Karpas-422 (cell line): ENCODE measurements at regions not wholly inside any gene's neighbourhood (a gene's known extent, or its start where the extent isn't known, plus 50 kb on each side); places are given as distances from the start of the nearest gene placed in this dataset.

Experiments used
- DNase-seq: peaks from one replicate; pipeline ENCODE4 v3.0.0-alpha.2; 2015
- H2AFZ ChIP-seq: fragments of 200-600 bp; sonication (generic); 2 replicates; pipeline ENCODE4 v1.6.1; 2014; ENCODE audit warnings: antibody characterized with exemption, low read length, mixed read lengths
- H3K27ac ChIP-seq: fragments of 200-600 bp; sonication (generic); 2 replicates; pipeline ENCODE4 v1.5.1; 2014; ENCODE audit warnings: mild to moderate bottlenecking, low read length, moderate library complexity
- H3K27me3 ChIP-seq: fragments of 200-600 bp; sonication (generic); 2 replicates; pipeline ENCODE4 v1.6.1; 2014; ENCODE audit warnings: low read length, mixed read lengths
- H3K36me3 ChIP-seq: fragments of 200-600 bp; sonication (generic); 2 replicates; pipeline ENCODE4 v1.6.1; 2014; ENCODE audit warnings: low read length, mixed read lengths; ENCODE audit not compliant: insufficient read depth
- H3K4me1 ChIP-seq: fragments of 200-600 bp; sonication (generic); 2 replicates; pipeline ENCODE4 v1.6.1; 2014; ENCODE audit warnings: mild to moderate bottlenecking, low read length, mixed read lengths
- H3K4me2 ChIP-seq: fragments of 200-600 bp; sonication (generic); 2 replicates; pipeline ENCODE4 v1.6.1; 2014; ENCODE audit warnings: low read length, low read depth, mild to moderate bottlenecking; ENCODE audit not compliant: poor library complexity, severe bottlenecking
- H3K4me3 ChIP-seq: fragments of 200-600 bp; sonication (generic); 2 replicates; pipeline ENCODE4 v1.5.1; 2014; ENCODE audit warnings: mild to moderate bottlenecking, antibody characterized with exemption, low read length, mixed read lengths
- H3K79me2 ChIP-seq: fragments of 200-600 bp; sonication (generic); 2 replicates; pipeline ENCODE4 v1.6.1; 2014; ENCODE audit warnings: mild to moderate bottlenecking, low read length, mixed read lengths
- H3K9ac ChIP-seq: fragments of 200-600 bp; sonication (generic); 2 replicates; pipeline ENCODE4 v1.6.0; 2014; ENCODE audit warnings: low read length
- H3K9me2 ChIP-seq: fragments of 200-600 bp; sonication (generic), shearing (Covaris generic); replicated peaks from 2 replicates; pipeline ENCODE4 v1.6.0; 2014; ENCODE audit warnings: mild to moderate bottlenecking, low read length, moderate library complexity; ENCODE audit not compliant: insufficient read depth
- H3K9me3 ChIP-seq: fragments of 300-700, 200-600 bp; sonication (generic); 2 replicates; pipeline ENCODE4 v1.6.1; 2014; ENCODE audit warnings: low read length, mixed read lengths
- H4K20me1 ChIP-seq: fragments of 200-600 bp; sonication (generic); 2 replicates; pipeline ENCODE4 v1.6.1; 2014; ENCODE audit warnings: mild to moderate bottlenecking, antibody characterized with exemption, low read length, low read depth; ENCODE audit not compliant: insufficient read depth

DNA sequence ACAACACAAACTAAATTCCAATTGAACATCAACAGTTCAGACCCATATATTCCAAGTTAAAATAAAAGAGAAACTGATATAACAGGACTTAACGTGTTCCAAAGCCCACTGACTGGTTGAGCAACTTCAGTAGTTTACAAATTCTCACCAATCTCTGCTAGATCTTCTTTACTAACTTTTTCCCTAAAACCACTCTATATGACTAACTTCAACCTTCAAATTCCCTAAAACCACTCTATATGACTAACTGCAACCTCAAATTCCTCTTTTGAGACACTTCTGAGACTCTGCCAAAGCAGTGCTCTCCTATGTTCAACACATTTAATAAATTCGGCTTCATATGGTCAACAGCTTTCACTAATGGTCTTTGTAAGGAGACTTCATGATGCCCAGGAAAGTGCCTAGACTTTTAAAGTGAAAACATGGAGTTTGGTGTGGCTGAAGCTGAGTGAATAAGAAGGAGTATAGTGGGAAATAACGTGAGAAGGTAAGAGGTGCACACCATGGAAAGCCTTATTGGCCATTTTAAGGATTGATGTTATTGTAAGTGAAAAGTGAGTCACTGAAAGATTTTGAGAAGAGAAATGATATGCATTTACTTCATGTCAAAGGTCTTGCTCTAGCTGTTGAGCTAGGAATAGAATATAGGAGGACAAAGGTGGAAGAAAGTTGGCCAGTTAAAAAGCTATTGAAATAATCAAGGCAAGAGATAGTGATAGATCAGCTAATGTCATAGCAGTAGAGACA, 134.0 kb upstream of the HCRTR2 start:
- Histone ChIP-seq H3K27me3 (no peaks in the 10 kb centered on the region), H3K9me2 (no peaks in the 10 kb centered on the region), H3K36me3 (no peaks in the 10 kb centered on the region), H3K79me2 (no peaks in the 10 kb centered on the region), H3K4me1 (no peaks in the 10 kb centered on the region), H3K4me3 (no peak overlapping the region), H2AFZ (no peak overlapping the region), H3K9ac (no peak overlapping the region), H4K20me1 (no peaks in the 10 kb centered on the region), H3K9me3 (peaks cover 17% of the 10 kb centered on the region), H3K27ac (no peak overlapping the region), H3K4me2 (no peak overlapping the region)
- no peak for DNase-seq

DNA sequence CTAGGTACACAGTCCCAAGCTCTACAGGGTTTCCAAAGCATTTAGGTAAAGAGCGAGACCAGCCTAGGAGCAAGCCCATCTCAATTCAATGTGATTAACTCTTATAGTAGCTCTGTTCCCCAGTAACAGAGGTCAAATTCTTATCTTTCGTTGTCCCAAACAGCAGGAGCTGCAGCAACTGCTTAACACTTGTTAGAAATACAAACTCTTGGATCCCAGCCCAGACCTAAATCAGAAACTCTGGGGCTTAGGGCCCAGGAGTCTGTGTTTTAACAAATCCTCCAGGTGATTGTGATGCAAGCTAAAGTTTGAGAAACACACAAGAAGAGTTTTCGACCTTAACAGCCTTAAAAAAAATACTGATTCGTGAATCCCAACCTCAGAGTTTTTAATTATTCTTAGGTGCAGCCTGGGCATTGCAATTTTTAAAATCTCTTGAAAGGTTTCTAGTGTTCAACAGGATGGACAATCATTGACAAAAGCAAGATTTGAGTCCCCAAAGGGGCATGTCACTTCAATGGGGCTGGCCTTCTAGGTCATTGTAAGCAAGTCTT, 127.4 kb upstream of the HCRTR2 start:
- Histone ChIP-seq H3K4me1 (no peaks in the 10 kb centered on the region), H3K79me2 (no peaks in the 10 kb centered on the region), H3K36me3 (no peaks in the 10 kb centered on the region), H3K9me2 (no peaks in the 10 kb centered on the region), H3K4me3 (no peak overlapping the region), H3K9me3 (peaks cover 6% of the 10 kb centered on the region; the same call in 1 of the 2 replicates), H3K27ac (no peak overlapping the region), H2AFZ (no peak overlapping the region), H3K27me3 (no peaks in the 10 kb centered on the region), H3K9ac (no peak overlapping the region), H3K4me2 (no peak overlapping the region), H4K20me1 (no peaks in the 10 kb centered on the region)
- no peak for DNase-seq

DNA sequence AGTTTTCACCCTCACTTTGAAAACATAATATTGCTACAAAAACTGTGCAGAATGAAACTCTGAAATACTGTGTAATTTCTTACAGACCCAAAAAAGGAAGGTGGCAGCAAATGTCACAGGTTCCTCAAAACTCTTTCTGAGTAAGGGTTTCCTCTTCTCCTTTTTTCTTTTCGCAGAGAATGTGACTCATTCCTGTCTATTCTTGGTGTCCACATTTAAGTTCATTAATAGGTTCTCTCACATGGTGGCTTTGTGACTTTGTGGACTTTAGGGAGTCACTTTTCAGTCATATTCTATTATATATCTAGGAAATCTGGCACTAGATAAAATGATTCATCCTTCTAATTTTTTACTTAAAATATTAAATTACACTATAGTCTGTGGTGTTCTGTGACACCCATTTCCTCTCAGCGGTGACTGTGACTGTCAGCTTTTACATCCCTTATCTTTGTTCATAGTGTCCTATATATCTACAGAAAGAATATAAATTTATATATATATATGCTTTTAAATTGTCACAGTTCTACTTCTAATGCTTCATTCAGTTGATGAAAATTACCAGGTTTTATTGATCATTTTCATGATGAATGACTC, 126.8 kb upstream of the HCRTR2 start:
- Histone ChIP-seq H3K4me3 (no peak overlapping the region), H3K36me3 (no peaks in the 10 kb centered on the region), H3K79me2 (no peaks in the 10 kb centered on the region), H3K27me3 (no peaks in the 10 kb centered on the region), H3K9me2 (no peaks in the 10 kb centered on the region), H2AFZ (no peak overlapping the region), H4K20me1 (no peaks in the 10 kb centered on the region), H3K4me1 (no peaks in the 10 kb centered on the region), H3K9me3 (peaks cover 4% of the 10 kb centered on the region; the same call in 1 of the 2 replicates), H3K9ac (no peak overlapping the region), H3K27ac (no peak overlapping the region), H3K4me2 (no peak overlapping the region)
- DNase-seq: no peak

DNA sequence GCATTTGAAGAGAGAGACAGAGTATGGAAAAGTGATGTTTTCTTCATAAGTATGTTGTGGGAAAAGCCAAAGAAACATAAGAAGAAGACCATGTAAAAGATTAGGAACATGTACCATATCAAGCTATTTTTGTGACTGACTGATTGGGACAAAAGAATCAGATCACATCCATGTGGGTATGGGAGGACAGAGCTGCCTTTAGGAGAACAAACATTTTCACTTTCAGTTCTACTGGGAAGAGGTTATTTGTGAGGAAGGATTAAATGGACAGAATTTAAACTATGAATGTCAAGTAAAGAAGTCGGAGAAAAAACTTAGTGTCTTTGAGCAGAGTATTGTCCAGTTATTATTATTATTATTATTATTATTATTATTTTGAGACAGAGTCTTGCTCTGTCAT, 124.4 kb upstream of the HCRTR2 start:
- Histone ChIP-seq H3K4me3 (no peak overlapping the region), H2AFZ (no peak overlapping the region), H3K79me2 (no peaks in the 10 kb centered on the region), H3K9me3 (peaks cover 4% of the 10 kb centered on the region; the same call in 1 of the 2 replicates), H3K9ac (no peak overlapping the region), H3K27ac (no peak overlapping the region), H3K36me3 (no peaks in the 10 kb centered on the region), H3K9me2 (no peaks in the 10 kb centered on the region), H3K27me3 (no peaks in the 10 kb centered on the region), H4K20me1 (no peaks in the 10 kb centered on the region), H3K4me2 (no peak overlapping the region), H3K4me1 (no peaks in the 10 kb centered on the region)
- no peak for DNase-seq

DNA sequence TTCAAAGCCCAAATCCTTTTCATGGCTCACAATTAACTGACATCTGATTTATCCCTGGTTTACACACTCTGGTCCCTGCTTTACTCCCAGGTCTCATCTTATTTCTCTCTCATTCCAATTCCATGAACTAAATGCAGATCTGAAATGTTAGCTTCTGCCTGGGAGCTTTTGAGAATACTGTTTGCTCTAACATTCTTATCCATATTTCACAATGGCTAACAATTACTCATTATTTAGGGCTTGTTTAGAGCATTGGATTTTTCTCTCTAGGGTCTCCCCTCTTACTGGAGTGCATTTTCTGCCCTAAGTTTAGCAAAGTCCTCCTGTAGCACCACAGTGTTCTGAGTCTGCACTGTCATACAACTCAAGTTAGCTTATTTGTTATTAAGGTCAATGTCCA, 121.5 kb upstream of the HCRTR2 start:
- peaks cover 4% of the 10 kb centered on the region for H3K9me3 ChIP-seq

DNA sequence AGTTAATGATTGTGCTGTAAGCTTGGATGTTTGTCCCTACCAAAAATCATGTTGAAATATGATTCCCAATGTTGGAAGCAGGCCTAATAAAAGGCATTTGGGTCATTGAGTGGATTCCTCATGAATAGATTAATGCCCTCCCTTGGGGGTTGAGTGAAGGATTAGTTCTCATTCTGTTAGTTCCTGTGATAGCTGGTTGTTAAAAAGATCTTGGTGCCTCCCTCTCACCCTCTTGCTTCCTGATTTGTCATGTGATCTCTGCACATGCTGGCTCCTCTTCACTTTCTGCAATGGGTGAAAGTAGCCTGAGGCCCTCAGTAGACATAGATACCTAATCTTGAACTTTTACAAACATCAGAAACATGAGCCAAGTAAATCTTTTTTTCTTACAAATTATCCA, 115.6 kb upstream of the HCRTR2 start:
- H3K4me1 ChIP-seq: no peaks in the 10 kb centered on the region
- peaks cover 17% of the 10 kb centered on the region for H3K9me3 ChIP-seq
- no peaks in the 10 kb centered on the region for H3K9me2 ChIP-seq
- no peaks in the 10 kb centered on the region for H4K20me1 ChIP-seq
- no peak overlapping the region for H3K27ac ChIP-seq
- no peak overlapping the region for H3K4me2 ChIP-seq
- no peaks in the 10 kb centered on the region for H3K36me3 ChIP-seq
- H3K4me3 ChIP-seq: no peak overlapping the region
- no peak overlapping the region for H2AFZ ChIP-seq
- H3K27me3 ChIP-seq: no peaks in the 10 kb centered on the region
- DNase-seq: no peak
- H3K79me2 ChIP-seq: no peaks in the 10 kb centered on the region
- no peak overlapping the region for H3K9ac ChIP-seq

More for the DNA sequence above, 121.5 kb upstream of the HCRTR2 start:
- DNase-seq: no peak
- H3K9me2 ChIP-seq: no peaks in the 10 kb centered on the region
- no peak overlapping the region for H2AFZ ChIP-seq
- no peak overlapping the region for H3K27ac ChIP-seq
- H3K4me2 ChIP-seq: no peak overlapping the region
- no peak overlapping the region for H3K9ac ChIP-seq
- no peak overlapping the region for H3K4me3 ChIP-seq
- no peaks in the 10 kb centered on the region for H4K20me1 ChIP-seq
- no peaks in the 10 kb centered on the region for H3K27me3 ChIP-seq
- no peaks in the 10 kb centered on the region for H3K36me3 ChIP-seq
- no peaks in the 10 kb centered on the region for H3K4me1 ChIP-seq
- H3K79me2 ChIP-seq: no peaks in the 10 kb centered on the region

DNA sequence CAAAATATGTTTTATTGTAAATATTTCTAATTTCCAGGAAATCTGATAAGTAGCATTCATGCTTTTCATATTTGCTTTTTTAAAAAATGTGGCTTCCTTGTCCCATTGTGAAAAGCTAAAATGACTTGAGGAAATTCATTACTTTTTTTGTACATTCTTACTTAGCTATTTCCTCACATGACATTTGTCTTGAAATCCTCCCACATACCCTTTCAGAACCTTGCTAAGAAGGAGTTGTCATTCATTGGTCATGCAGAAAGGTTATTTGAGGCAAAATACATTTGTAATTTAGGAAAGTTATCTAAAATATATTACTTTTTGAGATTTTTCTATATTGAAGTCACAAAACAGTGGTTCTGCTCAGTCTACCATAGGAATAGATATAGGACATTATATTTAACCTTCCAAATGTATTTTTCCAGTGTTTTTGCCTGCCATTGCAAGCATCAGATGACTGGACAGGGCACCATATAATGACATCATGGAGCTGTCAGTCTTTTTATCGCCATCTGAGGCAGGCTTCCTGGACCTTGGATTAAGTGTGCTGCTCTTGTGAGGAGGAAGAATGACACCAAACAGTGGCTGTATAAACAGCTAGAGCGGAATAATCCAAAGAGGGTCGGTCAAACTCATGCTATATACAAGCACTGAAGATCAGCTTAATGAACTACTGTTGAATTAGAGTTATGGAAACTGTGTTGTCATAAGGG, 109.4 kb upstream of the HCRTR2 start:
- Histone ChIP-seq H2AFZ (no peak overlapping the region), H3K4me2 (no peak overlapping the region), H3K79me2 (no peaks in the 10 kb centered on the region), H3K9me3 (peaks cover 10% of the 10 kb centered on the region; the same call in 1 of the 2 replicates), H3K4me1 (no peaks in the 10 kb centered on the region), H3K9ac (no peak overlapping the region), H4K20me1 (no peaks in the 10 kb centered on the region), H3K36me3 (no peaks in the 10 kb centered on the region), H3K27ac (no peak overlapping the region), H3K9me2 (no peaks in the 10 kb centered on the region), H3K4me3 (no peak overlapping the region), H3K27me3 (no peaks in the 10 kb centered on the region)
- DNase-seq: no peak

DNA sequence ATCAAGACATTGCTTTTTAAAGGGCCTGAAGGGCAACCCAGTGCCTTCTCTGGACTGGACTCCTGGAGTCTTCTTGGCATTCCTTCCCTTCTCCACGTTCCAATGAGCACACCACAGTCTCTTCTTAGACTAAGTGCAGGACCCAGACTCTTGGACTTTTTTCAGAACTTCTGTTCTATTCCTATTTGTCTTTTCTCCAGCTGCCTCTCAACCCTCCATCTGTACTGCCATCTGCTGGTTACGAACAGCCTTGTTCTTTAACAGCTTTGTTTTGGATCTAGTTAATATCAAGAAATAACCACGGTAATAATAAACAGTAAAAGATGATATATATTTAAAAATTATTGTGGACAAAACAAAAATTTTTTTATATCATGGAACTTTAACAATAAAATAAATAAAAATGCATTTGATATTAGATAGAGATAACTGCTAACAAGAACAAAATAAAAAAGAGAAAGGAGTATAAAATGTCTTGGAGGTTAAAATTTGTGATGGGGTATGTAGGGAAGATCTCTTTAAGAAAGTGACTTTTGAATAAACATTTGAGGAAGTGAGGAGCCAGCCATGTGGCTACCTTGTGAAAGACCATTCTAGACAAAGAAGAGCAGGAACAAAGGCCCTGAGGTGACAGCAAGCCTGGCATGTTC, 105.1 kb upstream of the HCRTR2 start:
- H3K27me3 ChIP-seq: no peaks in the 10 kb centered on the region
- no peak overlapping the region for H3K9ac ChIP-seq
- peak; percentile 73 for DNase-seq
- H3K4me3 ChIP-seq: no peak overlapping the region
- H4K20me1 ChIP-seq: no peaks in the 10 kb centered on the region
- H3K4me1 ChIP-seq: no peaks in the 10 kb centered on the region
- no peak overlapping the region for H3K4me2 ChIP-seq
- H3K9me2 ChIP-seq: no peaks in the 10 kb centered on the region
- H2AFZ ChIP-seq: no peak overlapping the region
- no peaks in the 10 kb centered on the region for H3K79me2 ChIP-seq
- H3K27ac ChIP-seq: no peak overlapping the region
- no peaks in the 10 kb centered on the region for H3K36me3 ChIP-seq
- H3K9me3 ChIP-seq: no peaks in the 10 kb centered on the region
